GM19238 (cell line): ENCODE measurements at regions not wholly inside any gene's neighbourhood (a gene's known extent, or its start where the extent isn't known, plus 50 kb on each side); places are given as distances from the start of the nearest gene placed in this dataset.
A peak's percentile ranks its signal among the peaks of the same experiment; 100 is the strongest.

Source experiments
- DNase-seq: peaks from one replicate; pipeline ENCODE4 v3.0.0; 2011; ENCODE audit warnings: low spot score; ENCODE audit not compliant: insufficient read length

- DNase-seq = no peak
Measured at GRCh38 chr17:33766721-33767120, 473.6 kb upstream of the ASIC2 start.

GRCh38 chr17:33769066-33769465, 476.0 kb upstream of the ASIC2 start:
- DNase-seq = no peak

- no peak for DNase-seq
Measured at GRCh38 chr17:33776304-33776703, 478.8 kb upstream of the CCL2 start.

GRCh38 chr17:33776903-33777302, 478.2 kb upstream of the CCL2 start:
- DNase-seq = no peak

GRCh38 chr17:33777674-33778073, 477.4 kb upstream of the CCL2 start:
- DNase-seq = no peak

- DNase-seq = no peak
Measured at GRCh38 chr17:33778505-33779233, 476.4 kb upstream of the CCL2 start.

GRCh38 chr17:33779234-33779591, 475.9 kb upstream of the CCL2 start:
- peak; percentile 34 for DNase-seq

- no peak for DNase-seq
Measured at GRCh38 chr17:33785281-33785680, 469.8 kb upstream of the CCL2 start.

- no peak for DNase-seq
Measured at GRCh38 chr17:33786478-33786877, 468.6 kb upstream of the CCL2 start.

GRCh38 chr17:33789658-33790057, 465.4 kb upstream of the CCL2 start:
- no peak for DNase-seq

- DNase-seq = no peak
Measured at GRCh38 chr17:33797181-33797580, 457.9 kb upstream of the CCL2 start.

GRCh38 chr17:33798308-33798707, 456.8 kb upstream of the CCL2 start:
- DNase-seq = no peak

GRCh38 chr17:33802349-33803198, 452.5 kb upstream of the CCL2 start:
- DNase-seq = no peak

- no peak for DNase-seq
Measured at GRCh38 chr17:33803199-33803685, 451.8 kb upstream of the CCL2 start.

- no peak for DNase-seq
Measured at GRCh38 chr17:33803686-33804085, 451.4 kb upstream of the CCL2 start.

GRCh38 chr17:33804401-33804800, 450.7 kb upstream of the CCL2 start:
- no peak for DNase-seq

GRCh38 chr17:33806631-33807030, 448.5 kb upstream of the CCL2 start:
- DNase-seq = no peak

- DNase-seq = no peak
Measured at GRCh38 chr17:33809748-33810147, 445.3 kb upstream of the CCL2 start.

- no peak for DNase-seq
Measured at GRCh38 chr17:33811004-33811760, 443.9 kb upstream of the CCL2 start.

GRCh38 chr17:33811984-33812577, 443.0 kb upstream of the CCL2 start:
- DNase-seq = no peak

GRCh38 chr17:33814852-33815251, 440.2 kb upstream of the CCL2 start:
- DNase-seq = no peak

- DNase-seq = no peak
Measured at GRCh38 chr17:33816036-33816435, 439.0 kb upstream of the CCL2 start.
